NCI-H1694 (cell line): ENCODE measurements at regions not wholly inside any gene's neighbourhood (a gene's known extent, or its start where the extent isn't known, plus 50 kb on each side); places are given as distances from the start of the nearest gene placed in this dataset.
"Not testable (repeated sequence)": the region's sequence is repeated elsewhere in the genome, so short reads cannot be mapped to it uniquely, and the experiment has no call there.

Experiments used
- DNase-seq: peaks from one replicate; lab custom pipeline; 2025; lab: John Stamatoyannopoulos, UW

DNA sequence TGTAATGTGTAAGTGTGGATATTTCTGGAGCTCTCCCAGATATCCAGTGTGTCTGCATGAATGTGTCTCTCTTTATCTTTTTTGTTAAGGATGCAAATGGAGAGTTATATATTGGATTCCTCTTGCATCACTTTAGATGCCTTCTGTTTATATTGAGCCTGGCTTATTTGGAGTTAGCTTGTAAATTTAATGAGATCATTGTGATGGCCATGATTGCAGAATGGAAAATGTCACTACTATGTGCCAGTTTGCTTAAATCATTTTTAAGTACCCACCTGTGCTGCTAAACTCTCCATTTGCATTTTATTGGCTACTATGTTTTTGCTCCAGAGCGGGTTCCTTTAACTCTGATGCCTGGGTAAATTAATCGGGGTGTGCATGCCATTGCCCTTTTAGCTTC is 334.8 kb downstream of the UTRN start:
- no peak for DNase-seq

- DNase-seq: no peak
Measured at GRCh38 chr6:144621332-144621731, 336.2 kb downstream of the UTRN start.

DNA sequence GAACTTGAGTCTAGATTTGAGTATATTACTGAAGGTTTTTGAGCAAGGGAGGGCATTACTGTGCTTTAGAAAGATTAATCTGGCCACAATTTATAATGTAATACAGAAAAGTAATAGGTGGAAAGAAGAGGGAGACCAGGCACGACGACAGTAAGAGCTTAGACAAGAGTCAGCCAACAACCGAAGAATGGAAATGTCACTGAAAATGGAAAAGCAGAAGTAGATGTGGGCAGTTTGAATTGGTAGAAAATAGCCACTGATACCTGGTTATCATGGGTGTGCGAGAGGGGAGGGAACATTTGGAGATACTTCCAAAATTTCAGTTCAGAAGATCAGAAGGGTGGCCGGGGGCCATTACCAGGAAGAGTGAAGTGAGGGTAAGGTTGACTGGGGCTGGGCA is 339.1 kb downstream of the UTRN start:
- no peak for DNase-seq

GRCh38 chr6:144624716-144625115 is 339.6 kb downstream of the UTRN start:
- no peak for DNase-seq

DNA sequence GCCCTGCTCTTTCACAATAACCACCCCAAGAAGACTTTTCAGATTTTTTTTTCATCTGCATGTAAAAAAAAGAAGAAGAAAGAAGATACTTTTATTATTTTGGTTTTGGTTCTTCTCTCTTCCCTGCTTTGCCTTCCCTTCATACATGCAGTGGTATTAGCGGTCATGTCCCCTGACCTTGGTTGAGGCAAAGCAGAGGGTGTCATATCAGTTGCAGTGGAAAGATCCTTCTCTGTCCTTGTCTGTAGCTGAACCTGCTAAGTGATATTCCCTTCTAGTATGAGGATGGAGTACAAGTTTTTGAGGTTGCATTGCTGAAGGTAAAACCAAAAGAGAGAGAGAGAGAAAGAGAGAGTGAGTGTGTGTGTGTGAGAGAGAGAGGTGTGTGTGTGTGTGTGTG is 345.7 kb downstream of the UTRN start:
- no peak for DNase-seq

DNA sequence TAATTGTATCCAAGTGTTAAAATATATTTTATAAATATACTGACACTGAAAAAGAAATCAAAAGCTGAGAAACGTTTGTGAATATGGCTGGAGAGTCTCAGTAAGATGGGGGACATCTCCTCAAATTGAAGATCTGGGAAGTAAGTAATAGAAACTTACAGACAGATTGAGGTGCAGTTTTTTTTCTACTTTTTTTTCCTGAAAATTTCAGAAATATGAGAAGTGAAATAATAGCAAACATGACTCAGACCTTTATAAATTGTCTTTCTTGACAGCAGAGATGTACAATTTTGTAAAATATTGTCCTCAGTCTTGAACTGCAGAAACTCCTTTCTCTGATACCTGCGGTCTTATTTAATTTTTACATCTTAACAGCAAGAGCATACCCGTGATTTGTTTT is 347.1 kb downstream of the UTRN start:
- no peak for DNase-seq

DNA sequence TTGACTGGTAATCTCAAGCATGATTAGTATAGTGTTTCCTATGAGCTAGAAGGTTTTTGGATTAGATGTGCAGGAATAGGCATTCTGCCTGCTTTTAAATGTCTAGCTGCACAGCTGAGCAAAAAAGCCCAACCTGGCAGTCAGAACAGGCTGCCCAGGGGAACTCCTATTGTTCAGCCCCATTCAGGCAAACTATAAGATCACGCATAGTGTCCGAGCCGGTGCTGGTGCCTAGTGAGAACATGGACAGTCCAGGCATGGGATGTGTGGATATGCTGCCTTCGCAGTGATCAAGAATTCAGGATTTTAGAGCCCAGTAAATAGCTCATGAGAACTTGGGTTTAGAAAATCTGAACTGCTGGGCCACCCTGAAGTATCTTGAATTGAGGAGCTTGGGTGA is 348.8 kb downstream of the UTRN start:
- no peak for DNase-seq

DNA sequence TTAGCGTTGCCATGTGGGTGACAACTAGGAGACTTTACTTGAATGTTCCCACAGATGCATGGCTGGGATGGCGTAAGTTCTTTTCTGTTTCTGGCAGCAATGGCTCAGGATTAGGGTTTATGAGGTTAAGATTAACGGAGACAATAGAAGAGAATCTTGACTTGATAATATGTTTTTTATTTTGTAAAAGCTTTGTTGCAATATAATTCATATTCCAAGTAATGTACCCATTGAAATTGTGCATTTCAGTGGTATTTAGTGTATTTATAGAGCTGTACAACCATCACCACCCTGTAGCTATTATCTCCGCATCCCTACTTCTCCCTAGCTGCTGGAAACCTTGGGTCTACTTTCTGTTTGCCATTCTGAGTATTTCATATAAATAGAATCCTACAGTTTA is 349.2 kb downstream of the UTRN start:
- no peak for DNase-seq

DNA sequence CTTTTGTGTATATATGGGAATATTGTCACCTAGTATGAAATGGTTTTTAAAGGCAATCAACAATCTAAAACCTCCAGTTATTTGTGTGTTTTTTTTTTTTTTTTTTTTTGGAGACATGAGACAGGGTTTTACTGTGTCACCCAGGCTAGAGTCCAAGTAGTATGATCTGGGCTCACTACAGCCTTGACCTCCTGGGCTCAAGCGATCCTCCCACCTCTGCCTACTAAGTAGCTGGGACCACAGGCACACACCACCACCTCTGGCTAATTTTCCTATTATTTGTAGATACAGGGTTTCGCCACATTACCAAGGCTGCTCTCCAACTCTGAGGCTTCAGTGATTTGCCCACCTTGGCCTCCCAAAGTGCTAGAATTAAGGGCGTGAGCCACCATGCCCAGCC is 349.9 kb downstream of the UTRN start:
- no peak for DNase-seq

DNA sequence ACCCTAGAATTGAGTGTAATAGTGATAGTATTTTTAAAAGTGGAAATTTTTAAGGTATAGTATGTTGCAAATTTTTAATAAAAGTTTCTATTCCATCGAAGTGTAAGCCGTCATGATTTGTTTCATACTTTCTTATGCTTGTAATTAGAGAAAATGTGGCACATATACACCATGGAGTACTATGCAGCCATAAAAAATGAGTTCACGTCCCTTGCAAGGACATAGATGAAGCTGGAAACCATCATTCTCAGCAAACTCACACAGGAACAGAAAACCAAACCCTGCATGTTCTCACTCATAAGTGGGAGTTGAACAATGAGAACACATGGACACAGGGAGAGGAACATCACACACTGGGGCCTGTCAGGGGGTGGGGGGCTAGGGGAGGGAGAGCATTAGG is 350.9 kb downstream of the UTRN start:
- DNase-seq: not testable (repeated sequence)

DNA sequence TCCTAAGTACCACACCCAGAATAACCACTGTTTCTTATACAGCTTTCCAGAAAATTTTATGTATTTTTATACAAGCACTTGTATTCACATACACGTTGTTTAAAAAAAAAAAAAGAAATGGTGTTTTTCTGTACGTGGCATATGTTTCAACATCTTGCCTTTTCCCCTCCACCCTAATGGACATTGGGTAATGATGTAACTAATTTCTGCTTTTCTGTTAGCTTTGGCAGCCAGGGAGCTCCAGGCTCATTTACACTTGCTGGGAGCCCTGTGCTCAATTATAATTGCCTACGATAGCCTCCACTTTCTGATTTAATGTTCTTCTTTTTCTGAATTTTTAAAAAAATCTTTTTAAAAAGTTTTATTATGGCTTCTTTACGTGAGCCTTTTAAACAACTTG is 352.4 kb downstream of the UTRN start:
- no peak for DNase-seq

DNA sequence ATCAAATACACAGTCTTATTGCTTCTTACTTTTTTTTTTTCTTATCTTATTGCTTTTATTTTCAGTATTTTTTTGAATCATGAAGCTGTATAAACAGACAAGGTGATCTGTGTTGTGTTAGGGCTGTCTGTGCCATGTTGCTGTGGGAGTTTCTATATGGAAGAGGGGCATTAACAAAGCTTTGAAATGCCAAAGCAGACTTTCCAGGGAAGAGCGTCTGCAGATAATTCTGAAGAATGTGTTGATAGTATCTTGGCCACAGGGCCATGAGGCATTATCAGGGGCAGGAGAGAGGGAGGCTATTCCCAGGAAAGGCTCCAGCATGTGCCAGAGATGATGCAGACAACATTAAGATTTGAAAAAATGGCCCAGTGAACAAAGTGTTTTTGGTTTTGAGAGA is 354.5 kb downstream of the UTRN start:
- DNase-seq: no peak

DNA sequence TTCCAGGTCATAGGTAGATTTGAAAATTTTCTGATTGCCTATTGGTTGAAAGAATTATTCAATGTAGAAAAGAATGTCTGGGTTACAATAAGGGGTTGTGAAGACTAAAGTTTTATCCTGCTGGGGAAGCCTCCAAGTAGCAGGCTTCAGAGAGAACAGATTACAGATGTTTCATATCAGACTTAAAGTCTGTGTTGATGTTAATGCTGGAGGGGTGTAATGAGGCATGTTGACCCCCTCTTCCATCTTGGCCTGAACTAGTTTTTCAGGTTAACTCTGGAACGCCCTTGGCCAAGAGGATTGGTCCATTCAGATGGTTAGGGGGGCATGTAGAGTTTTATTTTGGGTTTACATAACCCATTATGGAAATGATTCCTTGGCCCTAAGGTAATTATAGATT is 356.2 kb downstream of the UTRN start:
- DNase-seq: no peak

GRCh38 chr6:144644776-144645175 is 359.6 kb downstream of the UTRN start:
- DNase-seq: no peak

- DNase-seq: no peak
Measured at GRCh38 chr6:144646093-144647056, 361.2 kb downstream of the UTRN start.

GRCh38 chr6:144647406-144647964 is 362.4 kb downstream of the UTRN start:
- DNase-seq: no peak

GRCh38 chr6:144647971-144648651 is 363.0 kb downstream of the UTRN start:
- DNase-seq: no peak

- no peak for DNase-seq
Measured at GRCh38 chr6:144649085-144649484, 363.9 kb downstream of the UTRN start.

GRCh38 chr6:144651234-144651633 is 366.1 kb downstream of the UTRN start:
- DNase-seq: no peak

- no peak for DNase-seq
Measured at GRCh38 chr6:144652292-144652891, 367.3 kb downstream of the UTRN start.

- DNase-seq: no peak
Measured at GRCh38 chr6:144653885-144654505, 368.9 kb downstream of the UTRN start.

DNA sequence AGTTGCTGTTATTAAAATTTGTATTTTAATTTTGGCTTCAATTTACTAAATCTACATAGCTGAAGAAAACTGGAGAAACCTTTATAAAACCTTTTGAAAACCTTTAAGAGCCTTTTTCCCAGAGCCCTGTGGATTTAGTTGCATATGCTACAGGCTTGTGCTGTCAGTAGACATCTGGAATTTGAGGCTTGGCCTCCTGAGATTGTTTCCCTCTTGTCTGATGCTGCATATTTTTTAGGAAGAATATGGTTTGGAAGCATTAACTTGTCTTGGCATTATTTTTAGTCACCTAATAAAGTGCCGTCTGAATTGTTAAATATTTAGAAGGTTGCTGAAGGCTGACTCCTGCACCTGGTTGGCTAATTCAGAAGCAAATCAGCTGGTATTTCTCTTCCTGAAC is 369.4 kb downstream of the UTRN start:
- no peak for DNase-seq
